ENCODE measurements at regions not wholly inside any gene's neighbourhood (a gene's known extent, or its start where the extent isn't known, plus 50 kb on each side); places are given as distances from the start of the nearest gene placed in this dataset.

DNA sequence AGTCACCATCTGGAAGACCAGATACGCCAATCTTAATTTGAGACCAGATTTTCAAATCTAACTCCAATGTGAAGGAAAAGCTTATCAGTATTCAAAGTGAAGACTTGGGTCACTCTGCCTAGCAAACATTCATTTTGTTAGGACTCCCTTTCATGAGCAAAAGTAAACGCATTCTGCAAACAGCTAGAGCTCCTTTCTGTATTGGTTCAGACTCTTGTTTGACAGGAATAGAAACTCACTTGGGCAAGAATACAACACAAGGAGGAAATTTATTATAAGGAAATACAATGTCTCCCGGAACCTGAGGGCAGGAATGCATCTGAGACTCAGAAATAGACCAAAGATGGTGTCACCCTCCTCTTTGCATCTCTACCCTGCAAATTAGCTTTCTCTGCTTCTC, 558.6 kb downstream of the TAFA4 start:
- TF ChIP-seq EZH2 (IDR thresholded peaks at IDR 0.05; ENCODE audit: low read length, missing control alignments), result no peak
- TF ChIP-seq, protein P1, sequence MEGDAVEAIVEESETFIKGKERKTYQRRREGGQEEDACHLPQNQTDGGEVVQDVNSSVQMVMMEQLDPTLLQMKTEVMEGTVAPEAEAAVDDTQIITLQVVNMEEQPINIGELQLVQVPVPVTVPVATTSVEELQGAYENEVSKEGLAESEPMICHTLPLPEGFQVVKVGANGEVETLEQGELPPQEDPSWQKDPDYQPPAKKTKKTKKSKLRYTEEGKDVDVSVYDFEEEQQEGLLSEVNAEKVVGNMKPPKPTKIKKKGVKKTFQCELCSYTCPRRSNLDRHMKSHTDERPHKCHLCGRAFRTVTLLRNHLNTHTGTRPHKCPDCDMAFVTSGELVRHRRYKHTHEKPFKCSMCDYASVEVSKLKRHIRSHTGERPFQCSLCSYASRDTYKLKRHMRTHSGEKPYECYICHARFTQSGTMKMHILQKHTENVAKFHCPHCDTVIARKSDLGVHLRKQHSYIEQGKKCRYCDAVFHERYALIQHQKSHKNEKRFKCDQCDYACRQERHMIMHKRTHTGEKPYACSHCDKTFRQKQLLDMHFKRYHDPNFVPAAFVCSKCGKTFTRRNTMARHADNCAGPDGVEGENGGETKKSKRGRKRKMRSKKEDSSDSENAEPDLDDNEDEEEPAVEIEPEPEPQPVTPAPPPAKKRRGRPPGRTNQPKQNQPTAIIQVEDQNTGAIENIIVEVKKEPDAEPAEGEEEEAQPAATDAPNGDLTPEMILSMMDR (conservative IDR thresholded peaks at IDR 0.05 in 1 of 2, IDR thresholded peaks at IDR 0.05 in 1 of 2; ENCODE audit: low read depth in 1 of 2, low read length in 2 of 2), result no peak
- Histone ChIP-seq H4K20me1 (ENCODE audit: control insufficient read depth, extremely low read depth, insufficient read depth, low read length) (no peaks in the 10 kb centered on the region), H3K27me3 (ENCODE audit: control insufficient read depth, insufficient read depth, low read length) (no peaks in the 10 kb centered on the region), H3K9ac (ENCODE audit: insufficient read depth, low read length) (no peak overlapping the region), H3K79me2 (ENCODE audit: control insufficient read depth, insufficient read depth, low read length) (no peaks in the 10 kb centered on the region), H3K4me1 (ENCODE audit: control insufficient read depth, extremely low read depth, insufficient read depth, low read length) (no peaks in the 10 kb centered on the region), H2AFZ (ENCODE audit: low read length) (no peak overlapping the region), H3K36me3 (ENCODE audit: control insufficient read depth, insufficient read depth, low read length) (no peaks in the 10 kb centered on the region), H3K9me3 (ENCODE audit: control insufficient read depth, insufficient read depth, low read depth, low read length) (no peaks in the 10 kb centered on the region), H3K4me3 (replicated peaks in 1 of 4; ENCODE audit: control extremely low read depth in 1 of 4, insufficient read depth in 1 of 4, low read depth in 3 of 4, low read length in 4 of 4) (no peak overlapping the region), H3K27ac (ENCODE audit: insufficient read depth, low read length) (no peak overlapping the region), H3K4me2 (ENCODE audit: extremely low read depth, insufficient read depth, low read length) (no peak overlapping the region)
- no peak for DNase-seq (ENCODE audit: low read depth in 2 of 2)

DNA sequence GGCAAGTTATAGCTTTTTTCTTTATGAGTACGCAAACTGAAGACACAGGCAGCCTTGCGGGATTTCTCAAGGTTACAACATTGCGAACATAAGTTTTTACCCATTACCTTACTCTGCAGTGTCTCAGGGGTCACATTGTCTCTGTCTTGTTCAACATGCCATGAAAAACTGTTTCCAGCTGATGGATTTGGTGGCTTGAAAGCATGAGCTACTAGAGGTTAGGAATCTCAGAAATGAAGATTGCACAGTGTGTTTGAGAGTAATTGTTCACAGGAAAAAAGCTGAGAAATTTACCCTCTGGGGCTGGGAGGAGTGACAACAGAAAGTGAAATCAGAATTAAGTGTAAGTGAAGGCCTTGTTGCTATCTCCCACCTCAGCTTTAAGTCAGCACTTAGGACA, 568.6 kb downstream of the TAFA4 start:
- Histone ChIP-seq H3K4me1 (ENCODE audit: control insufficient read depth, extremely low read depth, insufficient read depth, low read length) (no peaks in the 10 kb centered on the region), H3K79me2 (ENCODE audit: control insufficient read depth, insufficient read depth, low read length) (no peaks in the 10 kb centered on the region), H3K27me3 (ENCODE audit: control insufficient read depth, insufficient read depth, low read length) (no peaks in the 10 kb centered on the region), H3K9me3 (ENCODE audit: control insufficient read depth, insufficient read depth, low read depth, low read length) (no peaks in the 10 kb centered on the region), H3K4me3 (replicated peaks in 1 of 4; ENCODE audit: control extremely low read depth in 1 of 4, insufficient read depth in 1 of 4, low read depth in 3 of 4, low read length in 4 of 4) (no peak overlapping the region), H3K27ac (ENCODE audit: insufficient read depth, low read length) (no peak overlapping the region), H4K20me1 (ENCODE audit: control insufficient read depth, extremely low read depth, insufficient read depth, low read length) (no peaks in the 10 kb centered on the region), H3K9ac (ENCODE audit: insufficient read depth, low read length) (no peak overlapping the region), H2AFZ (ENCODE audit: low read length) (no peak overlapping the region), H3K4me2 (ENCODE audit: extremely low read depth, insufficient read depth, low read length) (no peak overlapping the region), H3K36me3 (ENCODE audit: control insufficient read depth, insufficient read depth, low read length) (no peaks in the 10 kb centered on the region)
- no peak for DNase-seq (ENCODE audit: low read depth in 2 of 2)
- TF ChIP-seq, protein P1 (conservative IDR thresholded peaks at IDR 0.05 in 1 of 2, IDR thresholded peaks at IDR 0.05 in 1 of 2; ENCODE audit: low read depth in 1 of 2, low read length in 2 of 2), result no peak
- no peak for TF ChIP-seq EZH2 (IDR thresholded peaks at IDR 0.05; ENCODE audit: low read length, missing control alignments)

DNA sequence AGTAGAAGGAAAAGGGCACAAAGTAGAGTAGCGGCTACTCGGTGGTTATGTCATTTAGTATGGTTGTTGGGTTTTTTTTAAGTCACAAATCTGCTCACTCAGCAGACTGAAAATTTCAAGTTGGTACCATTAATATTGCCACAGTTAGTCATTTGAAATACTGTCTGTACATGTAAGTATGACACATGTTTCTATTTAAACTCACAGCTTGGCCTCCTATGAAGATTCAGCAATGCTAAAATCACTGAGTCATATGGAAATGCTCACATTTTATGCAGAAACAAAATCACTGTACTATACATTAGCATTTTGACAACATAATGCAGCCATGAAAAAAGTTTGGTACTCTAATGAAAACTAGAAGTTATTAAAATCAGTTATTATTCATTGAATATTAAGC, 571.9 kb downstream of the TAFA4 start:
- H3K36me3 ChIP-seq (ENCODE audit: control insufficient read depth, insufficient read depth, low read length), result no peaks in the 10 kb centered on the region
- H3K4me2 ChIP-seq (ENCODE audit: extremely low read depth, insufficient read depth, low read length), result no peak overlapping the region
- no peak overlapping the region for H3K27ac ChIP-seq (ENCODE audit: insufficient read depth, low read length)
- no peaks in the 10 kb centered on the region for H3K27me3 ChIP-seq (ENCODE audit: control insufficient read depth, insufficient read depth, low read length)
- H4K20me1 ChIP-seq (ENCODE audit: control insufficient read depth, extremely low read depth, insufficient read depth, low read length), result no peaks in the 10 kb centered on the region
- no peak overlapping the region for H2AFZ ChIP-seq (ENCODE audit: low read length)
- no peak overlapping the region for H3K9ac ChIP-seq (ENCODE audit: insufficient read depth, low read length)
- H3K4me3 ChIP-seq (replicated peaks in 1 of 4; ENCODE audit: control extremely low read depth in 1 of 4, insufficient read depth in 1 of 4, low read depth in 3 of 4, low read length in 4 of 4), result no peak overlapping the region
- no peak for DNase-seq (ENCODE audit: low read depth in 2 of 2)
- H3K79me2 ChIP-seq (ENCODE audit: control insufficient read depth, insufficient read depth, low read length), result no peaks in the 10 kb centered on the region
- no peaks in the 10 kb centered on the region for H3K9me3 ChIP-seq (ENCODE audit: control insufficient read depth, insufficient read depth, low read depth, low read length)
- TF ChIP-seq, protein P1 (conservative IDR thresholded peaks at IDR 0.05 in 1 of 2, IDR thresholded peaks at IDR 0.05 in 1 of 2; ENCODE audit: low read depth in 1 of 2, low read length in 2 of 2), result no peak
- no peak for TF ChIP-seq EZH2 (IDR thresholded peaks at IDR 0.05; ENCODE audit: low read length, missing control alignments)
- H3K4me1 ChIP-seq (ENCODE audit: control insufficient read depth, extremely low read depth, insufficient read depth, low read length), result no peaks in the 10 kb centered on the region
